ENCODE measurements at regions not wholly inside any gene's neighbourhood (a gene's known extent, or its start where the extent isn't known, plus 50 kb on each side); places are given as distances from the start of the nearest gene placed in this dataset.

DNA sequence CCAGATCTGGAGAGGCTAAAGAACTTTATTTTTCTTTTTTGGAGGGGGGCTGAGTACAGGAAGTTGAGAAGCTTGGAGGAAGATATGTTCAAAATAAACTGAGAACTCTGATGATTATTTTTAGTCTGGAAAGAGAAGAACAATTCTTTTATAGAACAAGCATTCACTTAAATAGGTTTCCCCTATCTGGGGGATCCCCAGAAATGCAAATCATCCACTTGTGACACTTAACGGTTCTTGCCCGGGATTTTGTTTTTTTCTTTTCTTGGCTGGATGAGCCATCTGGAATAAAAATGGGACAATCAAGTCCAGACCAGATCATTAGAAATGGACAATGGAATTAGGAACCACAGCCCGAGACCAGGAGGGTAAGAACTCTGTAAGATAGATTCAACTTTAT lies 95.9 kb upstream of the EGR2 start:
- TF ChIP-seq, protein P1, sequence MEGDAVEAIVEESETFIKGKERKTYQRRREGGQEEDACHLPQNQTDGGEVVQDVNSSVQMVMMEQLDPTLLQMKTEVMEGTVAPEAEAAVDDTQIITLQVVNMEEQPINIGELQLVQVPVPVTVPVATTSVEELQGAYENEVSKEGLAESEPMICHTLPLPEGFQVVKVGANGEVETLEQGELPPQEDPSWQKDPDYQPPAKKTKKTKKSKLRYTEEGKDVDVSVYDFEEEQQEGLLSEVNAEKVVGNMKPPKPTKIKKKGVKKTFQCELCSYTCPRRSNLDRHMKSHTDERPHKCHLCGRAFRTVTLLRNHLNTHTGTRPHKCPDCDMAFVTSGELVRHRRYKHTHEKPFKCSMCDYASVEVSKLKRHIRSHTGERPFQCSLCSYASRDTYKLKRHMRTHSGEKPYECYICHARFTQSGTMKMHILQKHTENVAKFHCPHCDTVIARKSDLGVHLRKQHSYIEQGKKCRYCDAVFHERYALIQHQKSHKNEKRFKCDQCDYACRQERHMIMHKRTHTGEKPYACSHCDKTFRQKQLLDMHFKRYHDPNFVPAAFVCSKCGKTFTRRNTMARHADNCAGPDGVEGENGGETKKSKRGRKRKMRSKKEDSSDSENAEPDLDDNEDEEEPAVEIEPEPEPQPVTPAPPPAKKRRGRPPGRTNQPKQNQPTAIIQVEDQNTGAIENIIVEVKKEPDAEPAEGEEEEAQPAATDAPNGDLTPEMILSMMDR (IDR thresholded peaks at IDR 0.05), result no peak
- TF ChIP-seq POLR2A (IDR thresholded peaks at IDR 0.05), result no peak
